Aorta (tissue), 5 donors: ENCODE measurements at regions not wholly inside any gene's neighbourhood (a gene's known extent, or its start where the extent isn't known, plus 50 kb on each side); places are given as distances from the start of the nearest gene placed in this dataset.
"Not testable (repeated sequence)": the region's sequence is repeated elsewhere in the genome, so short reads cannot be mapped to it uniquely, and the experiment has no call there.

ENCODE experiments used
- ATAC-seq: fragments of 200-7000 bp; cut with Tn5 transposase; one replicate; pipeline ENCODE4 v1.9.1; 2022; ENCODE audit warnings: moderate library complexity; ENCODE audit not compliant: low FRiP score
- DNase-seq, 2 donors: peaks; one replicate each; pipeline ENCODE4 v3.0.0-alpha.2; 2020
- H3K27ac ChIP-seq, 2 donors: one replicate each; pipeline ENCODE4 v1.5.1; 2013; ENCODE audit warnings: low read length in 2 of 2, mild to moderate bottlenecking in 2 of 2, moderate library complexity in 2 of 2, control low read depth in 1 of 2, inconsistent platforms in 1 of 2, low read depth in 1 of 2
- H3K27me3 ChIP-seq, 2 donors: one replicate each; pipeline ENCODE4 v1.6.1; 2013; ENCODE audit warnings: control low read depth in 1 of 2, low read length in 1 of 2, mild to moderate bottlenecking in 1 of 2, moderate library complexity in 1 of 2; ENCODE audit not compliant: insufficient read depth in 2 of 2, control insufficient read depth in 1 of 2
- H3K36me3 ChIP-seq, 2 donors: one replicate each; pipeline ENCODE4 v1.6.1; 2013; ENCODE audit warnings: control low read depth in 1 of 2, low read length in 1 of 2, mild to moderate bottlenecking in 1 of 2; ENCODE audit not compliant: insufficient read depth in 2 of 2, control insufficient read depth in 1 of 2
- H3K4me1 ChIP-seq, 2 donors: one replicate each; pipeline ENCODE4 v1.6.1; 2013; ENCODE audit warnings: low read length in 2 of 2, control low read depth in 1 of 2, mild to moderate bottlenecking in 1 of 2, moderate library complexity in 1 of 2; ENCODE audit not compliant: insufficient read depth in 2 of 2, control insufficient read depth in 1 of 2
- H3K4me3 ChIP-seq, 2 donors: one replicate each; pipeline ENCODE4 v1.5.1; 2013; ENCODE audit warnings: low read length in 2 of 2, control low read depth in 1 of 2, mild to moderate bottlenecking in 1 of 2
- H3K9me3 ChIP-seq: one replicate; pipeline ENCODE4 v1.6.1; 2013; ENCODE audit warnings: mild to moderate bottlenecking, low read length; ENCODE audit not compliant: control insufficient read depth
- whole genome bisulfite sequencing, 2 donors: extraction: QIAGEN DNeasy Blood & Tissue Kit; methylation state at CpG; one replicate each; pipeline ENCODE4 v1.1.7; 2013; 5-methylcytosine and 5-hydroxymethylcytosine counted together
- intact Hi-C, 2 donors: fragments of 100-400 bp; cut with DNase I; formaldehyde crosslinking; loops; one replicate each; pipeline versions ENCODE4 v1.14.2 to v1.15.0; 2022
- donor health status: healthy with polysubstance abuse.
- donor health status: Bipolar disorder and iron deficiency.
- donor health status: DM: no; HTN: no; CAD: no.
- donor health status: DM: no; HTN: no; CAD: no.
- donor health status: DM: yes; HTN: yes; CAD: no.

DNA sequence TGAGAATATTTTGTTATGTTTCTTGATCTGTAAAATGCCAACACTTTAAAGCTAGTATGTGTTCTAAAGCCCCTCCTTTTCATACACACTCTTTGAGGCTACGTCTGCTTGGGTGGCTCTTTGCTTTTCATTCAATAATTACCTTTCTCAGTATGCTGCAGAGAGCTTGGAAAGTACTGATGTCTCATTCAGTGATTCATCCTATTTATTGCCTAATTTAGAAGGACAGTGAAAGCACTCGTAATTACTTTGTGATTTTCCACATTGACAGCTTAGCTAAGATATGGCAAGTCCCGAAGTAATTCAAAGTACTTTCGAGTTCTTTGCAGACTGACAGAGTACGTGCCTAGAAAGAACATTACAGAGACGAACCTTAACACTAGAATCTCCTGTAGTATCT, 57.2 kb downstream of the BMP15 start:
- ATAC-seq (no peak), DNase-seq (no peak)
- H3K27me3 ChIP-seq = no peaks in the 10 kb centered on the region
- H3K9me3 ChIP-seq = no peaks in the 10 kb centered on the region
- intact Hi-C loops = no loop called here
- WGBS, 2 donors = 74 to 84% methylated on average over 6 of the region's 6 CpGs
- no peaks in the 10 kb centered on the region for H3K36me3 ChIP-seq
- H3K4me1 ChIP-seq = no peaks in the 10 kb centered on the region
- no peak overlapping the region for H3K4me3 ChIP-seq
- H3K27ac ChIP-seq = no peak overlapping the region

DNA sequence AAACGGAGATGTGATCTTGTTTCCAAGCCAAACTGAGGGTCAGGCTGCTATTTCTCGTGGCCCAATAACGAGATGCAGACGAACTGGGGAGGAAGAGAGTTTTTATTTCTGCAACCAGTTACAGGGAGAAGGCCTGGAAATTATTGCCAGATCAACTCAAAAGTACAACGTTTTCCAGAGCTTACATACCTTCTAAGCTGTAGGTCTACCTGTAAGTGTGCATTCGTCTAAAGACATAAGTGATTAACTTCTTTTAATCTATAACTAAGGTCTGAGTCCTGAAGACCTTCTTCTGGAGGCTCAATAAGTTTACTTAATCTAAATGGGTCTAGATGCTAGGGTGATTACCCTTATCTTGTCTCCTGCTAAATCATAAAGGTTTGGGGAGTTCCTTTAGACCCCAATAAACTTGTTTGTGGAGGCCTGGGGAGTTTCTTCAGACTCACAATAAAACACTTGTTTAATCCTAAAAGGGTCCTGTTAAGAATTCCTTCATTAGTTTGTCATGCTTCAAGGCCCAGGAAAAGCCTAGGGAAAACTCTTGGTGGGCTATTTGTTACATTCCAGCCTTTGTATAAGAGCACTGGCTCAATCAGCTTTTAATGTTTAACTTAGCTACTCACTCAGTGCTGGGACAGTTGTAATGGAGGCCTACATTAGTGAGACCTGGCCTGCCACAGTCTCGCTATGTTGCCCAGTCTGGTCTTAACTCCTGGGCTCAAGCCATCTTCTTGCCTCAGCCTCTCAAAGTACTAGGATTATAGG, 58.5 kb downstream of the BMP15 start:
- H3K36me3 ChIP-seq, H3K27me3 ChIP-seq, intact Hi-C loops, ATAC-seq, H3K4me3 ChIP-seq, H3K4me1 ChIP-seq, H3K27ac ChIP-seq, H3K9me3 ChIP-seq, DNase-seq: not testable (repeated sequence)
- 66 to 76% methylated on average over 7 of the region's 7 CpGs for WGBS, 2 donors

DNA sequence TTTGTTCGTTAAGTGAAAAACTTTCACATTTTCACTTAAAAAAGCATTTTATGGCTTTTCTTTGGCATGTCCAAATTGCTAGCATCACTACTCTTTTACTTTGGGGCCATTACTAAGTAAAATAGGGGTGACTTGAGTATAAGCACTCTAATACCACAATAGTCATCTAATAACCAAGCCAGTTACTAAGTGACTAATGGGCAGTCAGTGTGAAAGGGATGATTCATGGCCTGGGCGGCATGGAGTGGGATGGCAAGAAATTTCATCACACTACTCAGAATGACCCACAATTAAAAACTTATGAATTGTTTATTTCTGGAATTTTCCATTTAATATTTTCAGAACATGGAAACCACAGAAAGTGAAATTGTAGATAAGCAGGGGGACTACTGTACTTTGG, 60.9 kb downstream of the BMP15 start:
- DNase-seq (no peak), ATAC-seq (no peak)
- intact Hi-C loops = no loop called here
- Histone ChIP-seq H3K4me3 (no peak overlapping the region), H3K36me3 (no peaks in the 10 kb centered on the region), H3K9me3 (no peaks in the 10 kb centered on the region), H3K27ac (no peak overlapping the region), H3K27me3 (no peaks in the 10 kb centered on the region), H3K4me1 (no peaks in the 10 kb centered on the region)
- 77 to 87% methylated on average over 2 of the region's 2 CpGs for WGBS, 2 donors

DNA sequence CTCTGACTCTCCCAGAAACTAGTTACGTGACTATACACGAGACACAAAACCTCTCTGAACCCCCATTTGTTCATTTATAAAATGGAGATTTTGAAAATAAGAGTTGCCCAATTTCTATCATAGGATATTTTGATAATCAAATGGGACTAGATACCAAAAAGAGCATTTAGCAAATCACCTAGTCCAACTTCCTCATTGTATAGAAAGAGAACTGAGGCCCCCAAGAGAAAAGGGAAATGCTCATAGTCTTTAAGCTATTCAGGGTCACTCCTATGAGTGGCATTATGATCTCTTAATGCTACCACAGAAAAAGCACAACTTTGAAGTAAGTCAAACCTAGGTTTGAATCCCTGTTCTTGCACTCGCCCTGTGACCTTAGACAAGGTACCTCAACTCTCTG, 62.7 kb downstream of the BMP15 start:
- Histone ChIP-seq H3K27ac (no peak overlapping the region), H3K4me1 (no peaks in the 10 kb centered on the region), H3K4me3 (no peak overlapping the region), H3K9me3 (no peaks in the 10 kb centered on the region), H3K27me3 (no peaks in the 10 kb centered on the region), H3K36me3 (no peaks in the 10 kb centered on the region)
- intact Hi-C loops = no loop called here
- WGBS, 2 donors = 68 to 79% methylated on average over 3 of the region's 3 CpGs
- DNase-seq (no peak), ATAC-seq (no peak)

DNA sequence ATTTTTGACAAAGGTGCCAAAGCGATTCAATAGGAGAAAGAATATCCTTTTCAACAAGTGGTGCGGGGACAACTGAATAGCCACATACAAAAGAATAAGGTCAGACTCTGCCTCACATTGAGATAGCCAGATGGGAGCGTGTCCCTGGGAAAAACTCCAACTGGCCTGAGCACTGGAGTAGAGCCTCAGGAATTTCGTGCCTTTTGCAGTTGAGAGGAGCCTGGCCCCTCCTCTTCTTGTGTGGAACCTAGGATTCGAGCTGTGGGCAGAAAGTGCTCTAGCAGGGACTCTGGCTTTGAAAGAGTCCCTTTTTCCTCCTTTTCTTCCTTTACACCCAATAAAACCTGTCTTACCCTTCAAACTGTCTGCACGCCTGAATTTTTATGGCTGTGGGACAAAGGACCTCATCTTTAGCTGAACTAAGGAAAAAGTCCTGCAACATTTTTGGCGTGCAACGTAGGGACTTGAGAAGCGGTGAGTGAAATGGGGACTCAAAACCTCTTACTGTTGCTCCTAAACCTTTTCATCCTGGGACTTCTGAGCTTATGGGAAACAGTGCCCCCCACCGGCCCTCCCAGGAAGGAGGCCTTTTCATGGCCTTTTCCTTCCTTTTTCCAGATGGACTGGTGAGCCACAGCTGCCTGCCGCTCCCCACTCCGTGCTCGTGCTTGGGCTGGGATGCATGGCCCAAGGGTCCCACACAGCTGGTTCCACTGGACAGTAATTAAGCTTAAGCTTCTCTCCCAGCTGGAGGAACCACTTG, 68.6 kb downstream of the BMP15 start:
- DNase-seq = no peak
- no peak for ATAC-seq
- H3K27ac ChIP-seq = no peak overlapping the region
- intact Hi-C loops = no loop called here
- H3K9me3 ChIP-seq = no peaks in the 10 kb centered on the region
- 59 to 73% methylated on average over 13 of the region's 13 CpGs for WGBS, 2 donors
- H3K36me3 ChIP-seq = no peaks in the 10 kb centered on the region
- H3K4me1 ChIP-seq = no peaks in the 10 kb centered on the region
- H3K4me3 ChIP-seq = no peak overlapping the region
- no peaks in the 10 kb centered on the region for H3K27me3 ChIP-seq

DNA sequence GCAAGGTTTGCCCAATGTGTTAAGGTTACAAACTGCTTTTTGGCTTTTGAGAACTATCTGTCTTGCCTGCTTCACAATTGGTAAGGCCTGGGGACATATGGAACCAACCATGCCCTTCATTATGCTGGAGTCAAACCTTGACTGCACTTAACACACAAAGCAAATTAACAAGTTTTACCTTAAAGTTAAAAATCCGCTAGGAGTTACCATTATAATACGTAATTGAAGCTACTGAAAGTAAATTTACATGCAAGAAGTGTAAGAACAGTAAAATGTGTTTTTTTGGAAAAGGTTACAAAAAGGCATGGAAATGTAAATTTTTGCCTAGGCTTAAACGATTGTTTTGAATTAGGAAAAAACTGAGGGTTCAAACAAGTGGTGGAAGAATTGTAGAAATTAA, 69.7 kb downstream of the BMP15 start:
- Histone ChIP-seq H3K9me3 (no peaks in the 10 kb centered on the region), H3K4me1 (no peaks in the 10 kb centered on the region), H3K4me3 (no peak overlapping the region), H3K27ac (no peak overlapping the region), H3K36me3 (no peaks in the 10 kb centered on the region), H3K27me3 (no peaks in the 10 kb centered on the region)
- WGBS, 2 donors = 56 to 82% methylated on average over 3 of the region's 3 CpGs
- ATAC-seq = no peak
- intact Hi-C loops = loop anchor here in 1 of 2 donors (10.0 kb wide), 2 partner anchors 235 to 285 kb away; no protein-coding TSS in a partner anchor
- DNase-seq = no peak

DNA sequence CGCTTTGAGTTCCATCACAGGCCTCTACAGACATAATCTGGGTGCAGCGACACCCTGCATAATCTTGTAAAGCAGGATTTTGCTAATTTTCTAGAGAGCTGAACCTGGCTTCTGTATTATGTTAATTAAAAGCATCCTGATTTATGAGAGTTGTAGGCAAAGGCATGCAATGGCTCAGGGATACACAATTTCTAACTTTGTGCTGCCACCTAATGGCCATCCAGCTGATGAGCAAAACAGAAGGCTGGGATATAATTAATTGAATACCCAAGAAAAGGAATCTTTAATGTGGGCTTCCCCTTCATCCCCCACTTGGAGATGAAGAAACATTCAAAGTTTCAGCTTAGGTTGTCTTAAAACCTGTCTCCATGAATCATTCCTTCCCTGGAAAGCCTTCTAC, 78.1 kb downstream of the BMP15 start:
- no peak for DNase-seq
- Histone ChIP-seq H3K4me3 (no peak overlapping the region), H3K27ac (no peak overlapping the region), H3K9me3 (no peaks in the 10 kb centered on the region), H3K4me1 (no peaks in the 10 kb centered on the region), H3K36me3 (no peaks in the 10 kb centered on the region), H3K27me3 (no peaks in the 10 kb centered on the region)
- intact Hi-C loops = loop anchor here (5.0 to 10.0 kb wide), 3 partner anchors 244 to 296 kb away; no protein-coding TSS in a partner anchor
- 41 to 47% methylated on average over 2 of the region's 2 CpGs for WGBS, 2 donors
- ATAC-seq = no peak

DNA sequence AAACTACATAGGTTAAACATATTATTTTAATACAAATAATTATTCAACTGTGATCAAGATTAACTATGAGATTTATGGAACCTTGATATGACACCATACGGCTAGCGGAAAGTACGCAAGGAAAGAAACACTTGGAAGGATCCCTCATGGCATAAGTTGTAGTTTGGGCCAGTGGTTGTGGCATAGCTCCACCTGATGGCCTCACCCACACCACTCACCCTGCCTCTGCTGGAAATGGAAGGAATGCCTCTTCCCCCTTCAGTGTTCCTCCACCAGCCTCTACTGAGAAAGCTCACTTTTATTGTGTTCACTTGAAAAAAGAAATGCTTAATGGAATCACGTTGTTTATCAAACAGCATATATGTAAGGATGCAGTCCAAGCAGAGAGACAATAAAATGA, 86.4 kb downstream of the BMP15 start:
- ATAC-seq = no peak
- H3K4me1 ChIP-seq = no peaks in the 10 kb centered on the region
- no peaks in the 10 kb centered on the region for H3K9me3 ChIP-seq
- H3K27ac ChIP-seq = no peak overlapping the region
- DNase-seq = no peak
- H3K4me3 ChIP-seq = no peak overlapping the region
- WGBS, 2 donors = 64 to 70% methylated on average over 4 of the region's 4 CpGs
- H3K27me3 ChIP-seq = no peaks in the 10 kb centered on the region
- no peaks in the 10 kb centered on the region for H3K36me3 ChIP-seq
- intact Hi-C loops = no loop called here

DNA sequence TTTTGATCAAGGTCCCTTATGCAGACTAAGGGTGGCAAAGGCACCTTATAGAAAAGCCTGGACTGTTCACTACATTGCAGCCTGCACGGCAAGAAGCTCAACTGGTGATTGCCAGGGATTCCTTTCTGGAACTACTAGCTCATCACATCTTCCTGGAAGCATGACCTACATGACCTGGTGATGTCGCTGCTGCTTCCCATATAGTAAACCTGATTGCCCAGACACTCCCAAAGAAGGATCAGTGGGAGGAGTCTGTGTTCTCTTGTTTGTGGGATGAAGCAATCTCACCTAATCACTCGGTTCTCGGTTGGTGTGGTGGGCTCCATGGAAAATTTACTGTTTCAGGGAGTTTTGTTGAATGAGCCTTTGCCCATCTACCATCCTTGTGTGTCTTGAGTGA, 89.8 kb downstream of the BMP15 start:
- H3K27me3 ChIP-seq, ATAC-seq, H3K27ac ChIP-seq, DNase-seq, intact Hi-C loops, H3K4me1 ChIP-seq, H3K9me3 ChIP-seq, H3K36me3 ChIP-seq, H3K4me3 ChIP-seq: not testable (repeated sequence)
- WGBS, 2 donors = 45 to 70% methylated on average over 3 to 4 of the region's 4 CpGs
